ENCODE measurements at regions not wholly inside any gene's neighbourhood (a gene's known extent, or its start where the extent isn't known, plus 50 kb on each side); places are given as distances from the start of the nearest gene placed in this dataset.

- no peak overlapping the region for H3K27ac ChIP-seq
- DNase-seq, result no peak
- H3K4me3 ChIP-seq, result no peak overlapping the region
- H3K9me3 ChIP-seq, result peaks cover 0 to 6% (median 0%) of the 10 kb centered on the region in 11 donors
- no peak for ATAC-seq
- H3K4me1 ChIP-seq, result peaks cover 0 to 9% (median 0%) of the 10 kb centered on the region in 9 donors
- intact Hi-C loops (cut with DNase I), result loop anchor here in 5 of 10 donors (5.0 to 10.0 kb wide), 5 partner anchors 760 to 1500 kb away; no protein-coding TSS in a partner anchor
- no peaks in the 10 kb centered on the region for H3K36me3 ChIP-seq
- TF ChIP-seq CTCF (IDR thresholded peaks at IDR 0.05), result no peak
- WGBS, 2 donors, result 86 to 91% methylated on average over 4 of the region's 4 CpGs
- H3K27me3 ChIP-seq, result no peaks in the 10 kb centered on the region
Observed at GRCh38 chr4:157977086-157977485, 195.7 kb downstream of the GASK1B start.

- Histone ChIP-seq H3K27me3 (no peaks in the 10 kb centered on the region), H3K4me3 (no peak overlapping the region), H3K36me3 (no peaks in the 10 kb centered on the region), H3K4me1 (peaks cover 0 to under 1% (median 0%) of the 10 kb centered on the region in 9 donors), H3K27ac (no peak overlapping the region), H3K9me3 (peaks cover 0 to 13% (median 0%) of the 10 kb centered on the region in 11 donors)
- no peak for DNase-seq
- intact Hi-C loops (cut with DNase I), result loop anchor here in 3 of 10 donors (10.0 kb wide), 3 partner anchors 758 to 1378 kb away; no protein-coding TSS in a partner anchor
- TF ChIP-seq CTCF (IDR thresholded peaks at IDR 0.05), result no peak
- ATAC-seq, result no peak
- 93 to 97% methylated on average over 5 of the region's 5 CpGs for WGBS, 2 donors
Observed at GRCh38 chr4:157973297-157973696, 199.5 kb downstream of the GASK1B start.

GRCh38 chr4:157964463-157964862 is 208.4 kb downstream of the GASK1B start:
- ATAC-seq (no peak), DNase-seq (no peak)
- WGBS, 2 donors, result 63% methylated on average over 2 of the region's 2 CpGs
- Histone ChIP-seq H3K9me3 (no peaks in the 10 kb centered on the region), H3K27me3 (no peaks in the 10 kb centered on the region), H3K27ac (no peak overlapping the region), H3K36me3 (no peaks in the 10 kb centered on the region), H3K4me3 (no peak overlapping the region), H3K4me1 (peaks cover 0 to 10% (median 0%) of the 10 kb centered on the region in 9 donors)
- intact Hi-C loops (cut with DNase I), result no loop called here
- no peak for TF ChIP-seq CTCF (IDR thresholded peaks at IDR 0.05)

GRCh38 chr4:157961229-157961990 is 211.4 kb downstream of the GASK1B start:
- no peaks in the 10 kb centered on the region for H3K36me3 ChIP-seq
- no peaks in the 10 kb centered on the region for H3K27me3 ChIP-seq
- H3K27ac ChIP-seq, result no peak overlapping the region
- peaks cover 0 to 10% (median 0%) of the 10 kb centered on the region in 9 donors for H3K4me1 ChIP-seq
- no peaks in the 10 kb centered on the region for H3K9me3 ChIP-seq
- ATAC-seq (no peak), DNase-seq (no peak)
- no peak for TF ChIP-seq CTCF (IDR thresholded peaks at IDR 0.05)
- intact Hi-C loops (cut with DNase I), result no loop called here
- H3K4me3 ChIP-seq, result no peak overlapping the region
- 59 to 63% methylated on average over 2 of the region's 2 CpGs for WGBS, 2 donors
